ENCODE measurements at regions not wholly inside any gene's neighbourhood (a gene's known extent, or its start where the extent isn't known, plus 50 kb on each side); places are given as distances from the start of the nearest gene placed in this dataset.

- intact Hi-C loops (cut with DNase I), result no loop called here
- no peak for DNase-seq
- Histone ChIP-seq H3K4me1 (no peaks in the 10 kb centered on the region), H3K36me3 (no peaks in the 10 kb centered on the region), H3K27ac (no peak overlapping the region), H3K27me3 (no peaks in the 10 kb centered on the region), H3K4me3 (no peak overlapping the region), H3K9me3 (no peaks in the 10 kb centered on the region)
- no peak for TF ChIP-seq CTCF (IDR thresholded peaks at IDR 0.05)
- no peak for ATAC-seq
Observed at GRCh38 chr5:97915106-97915505, 732.1 kb upstream of the RIOK2 start.

GRCh38 chr5:97918057-97918456 is 735.0 kb upstream of the RIOK2 start:
- Histone ChIP-seq H3K9me3 (no peaks in the 10 kb centered on the region), H3K27me3 (no peaks in the 10 kb centered on the region), H3K4me1 (no peaks in the 10 kb centered on the region), H3K4me3 (no peak overlapping the region), H3K27ac (no peak overlapping the region), H3K36me3 (no peaks in the 10 kb centered on the region)
- ATAC-seq (no peak), DNase-seq (no peak)
- intact Hi-C loops (cut with DNase I), result no loop called here
- TF ChIP-seq CTCF (IDR thresholded peaks at IDR 0.05), result no peak

GRCh38 chr5:97918620-97919019 is 735.6 kb upstream of the RIOK2 start:
- Histone ChIP-seq H3K27ac (no peak overlapping the region), H3K36me3 (no peaks in the 10 kb centered on the region), H3K9me3 (no peaks in the 10 kb centered on the region), H3K4me1 (no peaks in the 10 kb centered on the region), H3K4me3 (no peak overlapping the region), H3K27me3 (no peaks in the 10 kb centered on the region)
- DNase-seq (no peak), ATAC-seq (no peak)
- intact Hi-C loops (cut with DNase I), result no loop called here
- TF ChIP-seq CTCF (IDR thresholded peaks at IDR 0.05), result no peak

- no peaks in the 10 kb centered on the region for H3K36me3 ChIP-seq
- intact Hi-C loops (cut with DNase I), result no loop called here
- no peaks in the 10 kb centered on the region for H3K9me3 ChIP-seq
- H3K27ac ChIP-seq, result no peak overlapping the region
- H3K4me3 ChIP-seq, result no peak overlapping the region
- no peak for DNase-seq
- ATAC-seq, result no peak
- no peak for TF ChIP-seq CTCF (IDR thresholded peaks at IDR 0.05)
- no peaks in the 10 kb centered on the region for H3K27me3 ChIP-seq
- H3K4me1 ChIP-seq, result no peaks in the 10 kb centered on the region
Observed at GRCh38 chr5:97919719-97920118, 736.7 kb upstream of the RIOK2 start.

GRCh38 chr5:97922776-97923175 is 739.7 kb upstream of the RIOK2 start:
- ATAC-seq (no peak), DNase-seq (no peak)
- intact Hi-C loops (cut with DNase I), result no loop called here
- no peak for TF ChIP-seq CTCF (IDR thresholded peaks at IDR 0.05)
- Histone ChIP-seq H3K9me3 (no peaks in the 10 kb centered on the region), H3K4me1 (no peaks in the 10 kb centered on the region), H3K27me3 (no peaks in the 10 kb centered on the region), H3K27ac (no peak overlapping the region), H3K36me3 (no peaks in the 10 kb centered on the region), H3K4me3 (no peak overlapping the region)

GRCh38 chr5:97923496-97923895 is 740.4 kb upstream of the RIOK2 start:
- intact Hi-C loops (cut with DNase I), result no loop called here
- ATAC-seq, result no peak
- H3K4me1 ChIP-seq, result no peaks in the 10 kb centered on the region
- H3K9me3 ChIP-seq, result no peaks in the 10 kb centered on the region
- H3K4me3 ChIP-seq, result no peak overlapping the region
- no peak overlapping the region for H3K27ac ChIP-seq
- DNase-seq, result no peak
- no peak for TF ChIP-seq CTCF (IDR thresholded peaks at IDR 0.05)
- no peaks in the 10 kb centered on the region for H3K36me3 ChIP-seq
- no peaks in the 10 kb centered on the region for H3K27me3 ChIP-seq

All from upper lobe of right lung (tissue), 1 donor.